ENCODE measurements at regions not wholly inside any gene's neighbourhood (a gene's known extent, or its start where the extent isn't known, plus 50 kb on each side); places are given as distances from the start of the nearest gene placed in this dataset.

GRCh38 chr18:67969458-67969857, 452.9 kb upstream of the DSEL start:
- H3K36me3 ChIP-seq (ENCODE audit: control insufficient read depth, insufficient read depth, low read length) = no peaks in the 10 kb centered on the region
- DNase-seq (ENCODE audit: low read depth) (no peak), FAIRE-seq (no peak)
- H3K4me3 ChIP-seq (ENCODE audit: low read depth, low read length) = no peak overlapping the region
- H3K27me3 ChIP-seq (ENCODE audit: control insufficient read depth, insufficient read depth, low read length) = no peaks in the 10 kb centered on the region
- TF ChIP-seq CTCF (IDR thresholded peaks at IDR 0.05; ENCODE audit: insufficient read depth, low read length, severe bottlenecking) = no peak

- H3K27me3 ChIP-seq (ENCODE audit: control insufficient read depth, insufficient read depth, low read length) = no peaks in the 10 kb centered on the region
- H3K36me3 ChIP-seq (ENCODE audit: control insufficient read depth, insufficient read depth, low read length) = no peaks in the 10 kb centered on the region
- DNase-seq (ENCODE audit: low read depth) (no peak), FAIRE-seq (no peak)
- no peak overlapping the region for H3K4me3 ChIP-seq (ENCODE audit: low read depth, low read length)
- TF ChIP-seq CTCF (IDR thresholded peaks at IDR 0.05; ENCODE audit: insufficient read depth, low read length, severe bottlenecking) = no peak
Observed at GRCh38 chr18:67966224-67966623, 449.7 kb upstream of the DSEL start.

GRCh38 chr18:67964462-67964861, 447.9 kb upstream of the DSEL start:
- no peak for TF ChIP-seq CTCF (IDR thresholded peaks at IDR 0.05; ENCODE audit: insufficient read depth, low read length, severe bottlenecking)
- FAIRE-seq (no peak), DNase-seq (ENCODE audit: low read depth) (no peak)
- Histone ChIP-seq H3K27me3 (ENCODE audit: control insufficient read depth, insufficient read depth, low read length) (no peaks in the 10 kb centered on the region), H3K36me3 (ENCODE audit: control insufficient read depth, insufficient read depth, low read length) (no peaks in the 10 kb centered on the region), H3K4me3 (ENCODE audit: low read depth, low read length) (no peak overlapping the region)

- Histone ChIP-seq H3K36me3 (ENCODE audit: control insufficient read depth, insufficient read depth, low read length) (no peaks in the 10 kb centered on the region), H3K27me3 (ENCODE audit: control insufficient read depth, insufficient read depth, low read length) (no peaks in the 10 kb centered on the region), H3K4me3 (ENCODE audit: low read depth, low read length) (no peak overlapping the region)
- DNase-seq (ENCODE audit: low read depth) (no peak), FAIRE-seq (no peak)
- no peak for TF ChIP-seq CTCF (IDR thresholded peaks at IDR 0.05; ENCODE audit: insufficient read depth, low read length, severe bottlenecking)
Observed at GRCh38 chr18:67961701-67962440, 445.4 kb upstream of the DSEL start.

- no peak for FAIRE-seq
Observed at GRCh38 chr18:67957684-67958083, 441.2 kb upstream of the DSEL start.

More at GRCh38 chr18:67957684-67958083, 441.2 kb upstream of the DSEL start:
- DNase-seq (ENCODE audit: low read depth) = no peak
- no peaks in the 10 kb centered on the region for H3K36me3 ChIP-seq (ENCODE audit: control insufficient read depth, insufficient read depth, low read length)
- no peaks in the 10 kb centered on the region for H3K27me3 ChIP-seq (ENCODE audit: control insufficient read depth, insufficient read depth, low read length)
- TF ChIP-seq CTCF (IDR thresholded peaks at IDR 0.05; ENCODE audit: insufficient read depth, low read length, severe bottlenecking) = no peak
- H3K4me3 ChIP-seq (ENCODE audit: low read depth, low read length) = no peak overlapping the region
